ENCODE measurements at regions not wholly inside any gene's neighbourhood (a gene's known extent, or its start where the extent isn't known, plus 50 kb on each side); places are given as distances from the start of the nearest gene placed in this dataset.

GRCh38 chr3:86245360-86245759 is 745.6 kb downstream of the VGLL3 start:
- H3K27ac ChIP-seq (ENCODE audit: low read length): no peak overlapping the region
- H3K9ac ChIP-seq (ENCODE audit: low read length): no peak overlapping the region
- no peaks in the 10 kb centered on the region for H4K20me1 ChIP-seq (ENCODE audit: insufficient read depth, low read depth, low read length)
- no peaks in the 10 kb centered on the region for H3K9me2 ChIP-seq (replicated peaks; ENCODE audit: insufficient read depth, low read length)
- no peak for DNase-seq
- no peaks in the 10 kb centered on the region for H3K79me2 ChIP-seq (ENCODE audit: low read length)
- no peak overlapping the region for H3K4me2 ChIP-seq (ENCODE audit: low read depth, low read length, poor library complexity, severe bottlenecking)
- no peaks in the 10 kb centered on the region for H3K27me3 ChIP-seq (ENCODE audit: low read length)
- no peaks in the 10 kb centered on the region for H3K4me1 ChIP-seq (ENCODE audit: low read length)
- H3K36me3 ChIP-seq (ENCODE audit: insufficient read depth, low read length): no peaks in the 10 kb centered on the region
- H3K9me3 ChIP-seq (ENCODE audit: low read length): peaks cover 13% of the 10 kb centered on the region; the same call in 1 of the 2 replicates
- H3K4me3 ChIP-seq (ENCODE audit: low read length): no peak overlapping the region
- no peak overlapping the region for H2AFZ ChIP-seq (ENCODE audit: low read length)

GRCh38 chr3:86244905-86245304 is 746.0 kb downstream of the VGLL3 start:
- no peaks in the 10 kb centered on the region for H3K79me2 ChIP-seq (ENCODE audit: low read length)

GRCh38 chr3:86239946-86240345 is 751.0 kb downstream of the VGLL3 start:
- H3K27me3 ChIP-seq (ENCODE audit: low read length): no peaks in the 10 kb centered on the region
- no peak overlapping the region for H3K9ac ChIP-seq (ENCODE audit: low read length)
- no peak overlapping the region for H3K27ac ChIP-seq (ENCODE audit: low read length)
- H3K4me2 ChIP-seq (ENCODE audit: low read depth, low read length, poor library complexity, severe bottlenecking): no peak overlapping the region
- H3K79me2 ChIP-seq (ENCODE audit: low read length): no peaks in the 10 kb centered on the region
- no peaks in the 10 kb centered on the region for H3K4me1 ChIP-seq (ENCODE audit: low read length)
- DNase-seq: no peak
- no peak overlapping the region for H2AFZ ChIP-seq (ENCODE audit: low read length)
- peaks cover 8% of the 10 kb centered on the region; the same call in 1 of the 2 replicates for H3K9me3 ChIP-seq (ENCODE audit: low read length)
- no peaks in the 10 kb centered on the region for H4K20me1 ChIP-seq (ENCODE audit: insufficient read depth, low read depth, low read length)
- H3K4me3 ChIP-seq (ENCODE audit: low read length): no peak overlapping the region
- no peaks in the 10 kb centered on the region for H3K36me3 ChIP-seq (ENCODE audit: insufficient read depth, low read length)
- H3K9me2 ChIP-seq (replicated peaks; ENCODE audit: insufficient read depth, low read length): no peaks in the 10 kb centered on the region

More at GRCh38 chr3:86244905-86245304, 746.0 kb downstream of the VGLL3 start:
- H4K20me1 ChIP-seq (ENCODE audit: insufficient read depth, low read depth, low read length): no peaks in the 10 kb centered on the region
- no peak for DNase-seq
- H3K9me3 ChIP-seq (ENCODE audit: low read length): peaks cover 13% of the 10 kb centered on the region; the same call in 1 of the 2 replicates
- H3K27me3 ChIP-seq (ENCODE audit: low read length): no peaks in the 10 kb centered on the region
- H3K4me3 ChIP-seq (ENCODE audit: low read length): no peak overlapping the region
- H2AFZ ChIP-seq (ENCODE audit: low read length): no peak overlapping the region
- H3K36me3 ChIP-seq (ENCODE audit: insufficient read depth, low read length): no peaks in the 10 kb centered on the region
- H3K4me2 ChIP-seq (ENCODE audit: low read depth, low read length, poor library complexity, severe bottlenecking): no peak overlapping the region
- H3K4me1 ChIP-seq (ENCODE audit: low read length): no peaks in the 10 kb centered on the region
- H3K9ac ChIP-seq (ENCODE audit: low read length): no peak overlapping the region
- no peaks in the 10 kb centered on the region for H3K9me2 ChIP-seq (replicated peaks; ENCODE audit: insufficient read depth, low read length)
- no peak overlapping the region for H3K27ac ChIP-seq (ENCODE audit: low read length)

- Histone ChIP-seq H3K4me2 (ENCODE audit: low read depth, low read length, poor library complexity, severe bottlenecking) (no peak overlapping the region), H3K79me2 (ENCODE audit: low read length) (no peaks in the 10 kb centered on the region), H3K27ac (ENCODE audit: low read length) (no peak overlapping the region), H4K20me1 (ENCODE audit: insufficient read depth, low read depth, low read length) (no peaks in the 10 kb centered on the region), H3K9ac (ENCODE audit: low read length) (no peak overlapping the region), H2AFZ (ENCODE audit: low read length) (no peak overlapping the region), H3K4me1 (ENCODE audit: low read length) (no peaks in the 10 kb centered on the region), H3K4me3 (ENCODE audit: low read length) (no peak overlapping the region), H3K36me3 (ENCODE audit: insufficient read depth, low read length) (no peaks in the 10 kb centered on the region), H3K9me2 (replicated peaks; ENCODE audit: insufficient read depth, low read length) (no peaks in the 10 kb centered on the region), H3K27me3 (ENCODE audit: low read length) (no peaks in the 10 kb centered on the region), H3K9me3 (ENCODE audit: low read length) (peaks cover 12% of the 10 kb centered on the region; the same call in 1 of the 2 replicates)
- no peak for DNase-seq
Measured at GRCh38 chr3:86234506-86235254, 756.3 kb downstream of the VGLL3 start.

GRCh38 chr3:86230762-86231161 is 760.2 kb downstream of the VGLL3 start:
- no peak for DNase-seq
- Histone ChIP-seq H3K79me2 (ENCODE audit: low read length) (no peaks in the 10 kb centered on the region), H3K4me3 (ENCODE audit: low read length) (no peak overlapping the region), H3K9me3 (ENCODE audit: low read length) (peaks cover 15% of the 10 kb centered on the region; the same call in 1 of the 2 replicates), H3K27ac (ENCODE audit: low read length) (no peak overlapping the region), H3K9ac (ENCODE audit: low read length) (no peak overlapping the region), H3K36me3 (ENCODE audit: insufficient read depth, low read length) (no peaks in the 10 kb centered on the region), H3K9me2 (replicated peaks; ENCODE audit: insufficient read depth, low read length) (no peaks in the 10 kb centered on the region), H3K27me3 (ENCODE audit: low read length) (no peaks in the 10 kb centered on the region), H3K4me1 (ENCODE audit: low read length) (no peaks in the 10 kb centered on the region), H4K20me1 (ENCODE audit: insufficient read depth, low read depth, low read length) (no peaks in the 10 kb centered on the region), H2AFZ (ENCODE audit: low read length) (no peak overlapping the region), H3K4me2 (ENCODE audit: low read depth, low read length, poor library complexity, severe bottlenecking) (no peak overlapping the region)

GRCh38 chr3:86229775-86230094 is 761.2 kb downstream of the VGLL3 start:
- Histone ChIP-seq H3K27ac (ENCODE audit: low read length) (no peak overlapping the region), H3K27me3 (ENCODE audit: low read length) (no peaks in the 10 kb centered on the region), H3K9me2 (replicated peaks; ENCODE audit: insufficient read depth, low read length) (no peaks in the 10 kb centered on the region), H3K36me3 (ENCODE audit: insufficient read depth, low read length) (no peaks in the 10 kb centered on the region), H3K4me3 (ENCODE audit: low read length) (no peak overlapping the region), H3K79me2 (ENCODE audit: low read length) (no peaks in the 10 kb centered on the region), H3K4me2 (ENCODE audit: low read depth, low read length, poor library complexity, severe bottlenecking) (no peak overlapping the region), H3K9ac (ENCODE audit: low read length) (no peak overlapping the region), H3K9me3 (ENCODE audit: low read length) (peaks cover 19% of the 10 kb centered on the region; the same call in 1 of the 2 replicates), H2AFZ (ENCODE audit: low read length) (no peak overlapping the region), H4K20me1 (ENCODE audit: insufficient read depth, low read depth, low read length) (no peaks in the 10 kb centered on the region), H3K4me1 (ENCODE audit: low read length) (no peaks in the 10 kb centered on the region)
- no peak for DNase-seq

- no peaks in the 10 kb centered on the region for H4K20me1 ChIP-seq (ENCODE audit: insufficient read depth, low read depth, low read length)
Measured at GRCh38 chr3:86229086-86229774, 761.7 kb downstream of the VGLL3 start.

GRCh38 chr3:86228101-86228500 is 762.8 kb downstream of the VGLL3 start:
- no peak for DNase-seq

More at GRCh38 chr3:86229086-86229774, 761.7 kb downstream of the VGLL3 start:
- no peaks in the 10 kb centered on the region for H3K9me2 ChIP-seq (replicated peaks; ENCODE audit: insufficient read depth, low read length)
- H3K4me2 ChIP-seq (ENCODE audit: low read depth, low read length, poor library complexity, severe bottlenecking): no peak overlapping the region
- H3K27ac ChIP-seq (ENCODE audit: low read length): no peak overlapping the region
- no peaks in the 10 kb centered on the region for H3K27me3 ChIP-seq (ENCODE audit: low read length)
- H3K36me3 ChIP-seq (ENCODE audit: insufficient read depth, low read length): no peaks in the 10 kb centered on the region
- no peak for DNase-seq
- peaks cover 18% of the 10 kb centered on the region; the same call in 1 of the 2 replicates for H3K9me3 ChIP-seq (ENCODE audit: low read length)
- no peaks in the 10 kb centered on the region for H3K79me2 ChIP-seq (ENCODE audit: low read length)
- H3K9ac ChIP-seq (ENCODE audit: low read length): no peak overlapping the region
- no peak overlapping the region for H2AFZ ChIP-seq (ENCODE audit: low read length)
- H3K4me3 ChIP-seq (ENCODE audit: low read length): no peak overlapping the region
- H3K4me1 ChIP-seq (ENCODE audit: low read length): no peaks in the 10 kb centered on the region

More at GRCh38 chr3:86228101-86228500, 762.8 kb downstream of the VGLL3 start:
- no peaks in the 10 kb centered on the region for H3K9me2 ChIP-seq (replicated peaks; ENCODE audit: insufficient read depth, low read length)
- no peaks in the 10 kb centered on the region for H4K20me1 ChIP-seq (ENCODE audit: insufficient read depth, low read depth, low read length)
- H3K79me2 ChIP-seq (ENCODE audit: low read length): no peaks in the 10 kb centered on the region
- H3K27ac ChIP-seq (ENCODE audit: low read length): no peak overlapping the region
- no peak overlapping the region for H2AFZ ChIP-seq (ENCODE audit: low read length)
- H3K36me3 ChIP-seq (ENCODE audit: insufficient read depth, low read length): no peaks in the 10 kb centered on the region
- no peaks in the 10 kb centered on the region for H3K27me3 ChIP-seq (ENCODE audit: low read length)
- H3K4me1 ChIP-seq (ENCODE audit: low read length): no peaks in the 10 kb centered on the region
- no peak overlapping the region for H3K4me2 ChIP-seq (ENCODE audit: low read depth, low read length, poor library complexity, severe bottlenecking)
- H3K9ac ChIP-seq (ENCODE audit: low read length): no peak overlapping the region
- H3K9me3 ChIP-seq (ENCODE audit: low read length): peaks cover 12% of the 10 kb centered on the region; the same call in 1 of the 2 replicates
- no peak overlapping the region for H3K4me3 ChIP-seq (ENCODE audit: low read length)
